ENCODE measurements at regions not wholly inside any gene's neighbourhood (a gene's known extent, or its start where the extent isn't known, plus 50 kb on each side); places are given as distances from the start of the nearest gene placed in this dataset.

GRCh38 chr17:13428611-13429042 lies 173.1 kb downstream of the HS3ST3A1 start:
- Histone ChIP-seq H3K4me3 (replicated peaks in 1 of 3; ENCODE audit: insufficient read depth in 1 of 3, low read depth in 1 of 3, low read length in 3 of 3) (no peak overlapping the region), H3K4me1 (ENCODE audit: control insufficient read depth, extremely low read depth, insufficient read depth, low read length) (no peaks in the 10 kb centered on the region), H3K27ac (ENCODE audit: insufficient read depth, low read depth, low read length) (no peak overlapping the region), H3K9ac (replicated peaks; ENCODE audit: extremely low read depth, insufficient read depth, low read length) (no peak overlapping the region), H3K9me1 (replicated peaks; ENCODE audit: control insufficient read depth, extremely low read depth, insufficient read depth, low read length) (no peaks in the 10 kb centered on the region), H3K36me3 (ENCODE audit: control insufficient read depth in 2 of 2, extremely low read depth in 1 of 2, insufficient read depth in 2 of 2, low read length in 2 of 2) (no peaks in the 10 kb centered on the region), H2AFZ (ENCODE audit: low read depth, low read length) (no peak overlapping the region), H4K20me1 (replicated peaks; ENCODE audit: control insufficient read depth, extremely low read depth, insufficient read depth, low read length) (no peaks in the 10 kb centered on the region), H3K4me2 (ENCODE audit: insufficient read depth, low read length) (no peak overlapping the region), H3K27me3 (ENCODE audit: control insufficient read depth in 2 of 2, insufficient read depth in 2 of 2, low read length in 2 of 2) (no peaks in the 10 kb centered on the region), H3K79me2 (ENCODE audit: control insufficient read depth, insufficient read depth, low read length) (no peaks in the 10 kb centered on the region), H3K9me3 (replicated peaks; ENCODE audit: control insufficient read depth, insufficient read depth, low read length) (peaks cover 7% of the 10 kb centered on the region)
- no peak for DNase-seq (ENCODE audit: low read depth, low spot score)
- intact Hi-C loops (cut with micrococcal nuclease) (no loop called here), dilution Hi-C loops (cut with MboI; ENCODE audit: extremely low pct_ligation_motif_present, low sequenced_read_pairs) (no loop called here)
- POLR2A ChIA-PET = no interaction called here
- no peak for FAIRE-seq
- CTCF ChIA-PET = no interaction called here
- TF ChIP-seq CTCF (IDR thresholded peaks at IDR 0.05; ENCODE audit: extremely low read depth in 1 of 2, insufficient read depth in 1 of 2, low read depth in 1 of 2, low read length in 2 of 2) = no peak
- no peak for TF ChIP-seq POLR2AphosphoS5 (IDR thresholded peaks at IDR 0.05; ENCODE audit: insufficient read depth, low read depth, low read length)
- TF ChIP-seq GATA2 (IDR thresholded peaks at IDR 0.05; ENCODE audit: insufficient read depth, insufficient read length, low read depth, low read length) = no peak
- TF ChIP-seq POLR2A (IDR thresholded peaks at IDR 0.05; ENCODE audit: low read depth, low read length) = no peak
- no peak for TF ChIP-seq MYC (IDR thresholded peaks at IDR 0.05; ENCODE audit: low read depth, low read length)
- TF ChIP-seq EZH2 (IDR thresholded peaks at IDR 0.05; ENCODE audit: borderline replicate concordance, low read depth, low read length, severe bottlenecking) = no peak
- no TSS peak for BruUV-seq (replicated peaks)

GRCh38 chr17:13426991-13427390 lies 174.7 kb downstream of the HS3ST3A1 start:
- H3K4me3 ChIP-seq (replicated peaks in 1 of 3; ENCODE audit: insufficient read depth in 1 of 3, low read depth in 1 of 3, low read length in 3 of 3) = no peak overlapping the region
- no peaks in the 10 kb centered on the region for H3K4me1 ChIP-seq (ENCODE audit: control insufficient read depth, extremely low read depth, insufficient read depth, low read length)
- intact Hi-C loops (cut with micrococcal nuclease) = no loop called here
- no TSS peak for BruUV-seq (replicated peaks)
- peaks cover 6% of the 10 kb centered on the region for H3K9me3 ChIP-seq (replicated peaks; ENCODE audit: control insufficient read depth, insufficient read depth, low read length)
- no peak for FAIRE-seq
- H3K79me2 ChIP-seq (ENCODE audit: control insufficient read depth, insufficient read depth, low read length) = no peaks in the 10 kb centered on the region
- no peak overlapping the region for H2AFZ ChIP-seq (ENCODE audit: low read depth, low read length)
- TF ChIP-seq GATA2 (IDR thresholded peaks at IDR 0.05; ENCODE audit: insufficient read depth, insufficient read length, low read depth, low read length) (no peak), POLR2A (IDR thresholded peaks at IDR 0.05; ENCODE audit: low read depth, low read length) (no peak), MAX (IDR thresholded peaks at IDR 0.05; ENCODE audit: insufficient read depth, insufficient read length) (no peak), FOS (IDR thresholded peaks at IDR 0.05; ENCODE audit: borderline replicate concordance, insufficient read depth, low read length) (no peak), MYC (IDR thresholded peaks at IDR 0.05; ENCODE audit: low read depth, low read length) (no peak), EZH2 (IDR thresholded peaks at IDR 0.05; ENCODE audit: borderline replicate concordance, low read depth, low read length, severe bottlenecking) (no peak)
- no peak overlapping the region for H3K27ac ChIP-seq (ENCODE audit: insufficient read depth, low read depth, low read length)
- no peak for DNase-seq (ENCODE audit: low read depth, low spot score)
- H3K9ac ChIP-seq (replicated peaks; ENCODE audit: extremely low read depth, insufficient read depth, low read length) = no peak overlapping the region
- H3K36me3 ChIP-seq (ENCODE audit: control insufficient read depth in 2 of 2, extremely low read depth in 1 of 2, insufficient read depth in 2 of 2, low read length in 2 of 2) = no peaks in the 10 kb centered on the region
- H3K9me1 ChIP-seq (replicated peaks; ENCODE audit: control insufficient read depth, extremely low read depth, insufficient read depth, low read length) = no peaks in the 10 kb centered on the region
- ChIA-PET POLR2A (no interaction called here), CTCF (no interaction called here)
- H4K20me1 ChIP-seq (replicated peaks; ENCODE audit: control insufficient read depth, extremely low read depth, insufficient read depth, low read length) = no peaks in the 10 kb centered on the region
- H3K4me2 ChIP-seq (ENCODE audit: insufficient read depth, low read length) = no peak overlapping the region
- H3K27me3 ChIP-seq (ENCODE audit: control insufficient read depth in 2 of 2, insufficient read depth in 2 of 2, low read length in 2 of 2) = no peaks in the 10 kb centered on the region
- dilution Hi-C loops (cut with MboI; ENCODE audit: extremely low pct_ligation_motif_present, low sequenced_read_pairs) = no loop called here

Measured in endothelial cell of umbilical vein (primary cell).